ENCODE measurements at regions not wholly inside any gene's neighbourhood (a gene's known extent, or its start where the extent isn't known, plus 50 kb on each side); places are given as distances from the start of the nearest gene placed in this dataset.

GRCh38 chr1:42085596-42085995 is 67.6 kb upstream of the GUCA2B start:
- H3K9me2 ChIP-seq (ENCODE audit: low read depth, low read length): no peaks in the 10 kb centered on the region
- no peaks in the 10 kb centered on the region for H3K79me2 ChIP-seq (ENCODE audit: insufficient read depth, low read length)
- no peaks in the 10 kb centered on the region for H3K4me1 ChIP-seq (ENCODE audit: insufficient read depth, low read length, severe bottlenecking)
- H3K4me3 ChIP-seq (ENCODE audit: low read depth, low read length, poor library complexity, severe bottlenecking): no peak overlapping the region
- H4K20me1 ChIP-seq (ENCODE audit: insufficient read depth, low read length): no peaks in the 10 kb centered on the region
- H2AFZ ChIP-seq (ENCODE audit: low read length): no peak overlapping the region
- no peak overlapping the region for H3K27ac ChIP-seq (ENCODE audit: low read depth, low read length, poor library complexity, severe bottlenecking)
- H3K27me3 ChIP-seq (ENCODE audit: insufficient read depth, low read length): no peaks in the 10 kb centered on the region; the same call in 1 of the 2 replicates
- no peaks in the 10 kb centered on the region for H3F3A ChIP-seq (ENCODE audit: insufficient read depth, low read length)
- TF ChIP-seq, protein P1, sequence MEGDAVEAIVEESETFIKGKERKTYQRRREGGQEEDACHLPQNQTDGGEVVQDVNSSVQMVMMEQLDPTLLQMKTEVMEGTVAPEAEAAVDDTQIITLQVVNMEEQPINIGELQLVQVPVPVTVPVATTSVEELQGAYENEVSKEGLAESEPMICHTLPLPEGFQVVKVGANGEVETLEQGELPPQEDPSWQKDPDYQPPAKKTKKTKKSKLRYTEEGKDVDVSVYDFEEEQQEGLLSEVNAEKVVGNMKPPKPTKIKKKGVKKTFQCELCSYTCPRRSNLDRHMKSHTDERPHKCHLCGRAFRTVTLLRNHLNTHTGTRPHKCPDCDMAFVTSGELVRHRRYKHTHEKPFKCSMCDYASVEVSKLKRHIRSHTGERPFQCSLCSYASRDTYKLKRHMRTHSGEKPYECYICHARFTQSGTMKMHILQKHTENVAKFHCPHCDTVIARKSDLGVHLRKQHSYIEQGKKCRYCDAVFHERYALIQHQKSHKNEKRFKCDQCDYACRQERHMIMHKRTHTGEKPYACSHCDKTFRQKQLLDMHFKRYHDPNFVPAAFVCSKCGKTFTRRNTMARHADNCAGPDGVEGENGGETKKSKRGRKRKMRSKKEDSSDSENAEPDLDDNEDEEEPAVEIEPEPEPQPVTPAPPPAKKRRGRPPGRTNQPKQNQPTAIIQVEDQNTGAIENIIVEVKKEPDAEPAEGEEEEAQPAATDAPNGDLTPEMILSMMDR (IDR thresholded peaks at IDR 0.05; ENCODE audit: low read length): no peak
- TF ChIP-seq EZH2 (IDR thresholded peaks at IDR 0.05; ENCODE audit: borderline replicate concordance, low read length): no peak
- no peaks in the 10 kb centered on the region for H3K9me3 ChIP-seq (ENCODE audit: low read length)
- H3K36me3 ChIP-seq (ENCODE audit: insufficient read depth, low read length): no peaks in the 10 kb centered on the region
- H3K4me2 ChIP-seq (ENCODE audit: low read length): no peak overlapping the region
- H3K9ac ChIP-seq (ENCODE audit: low read length): no peak overlapping the region

DNA sequence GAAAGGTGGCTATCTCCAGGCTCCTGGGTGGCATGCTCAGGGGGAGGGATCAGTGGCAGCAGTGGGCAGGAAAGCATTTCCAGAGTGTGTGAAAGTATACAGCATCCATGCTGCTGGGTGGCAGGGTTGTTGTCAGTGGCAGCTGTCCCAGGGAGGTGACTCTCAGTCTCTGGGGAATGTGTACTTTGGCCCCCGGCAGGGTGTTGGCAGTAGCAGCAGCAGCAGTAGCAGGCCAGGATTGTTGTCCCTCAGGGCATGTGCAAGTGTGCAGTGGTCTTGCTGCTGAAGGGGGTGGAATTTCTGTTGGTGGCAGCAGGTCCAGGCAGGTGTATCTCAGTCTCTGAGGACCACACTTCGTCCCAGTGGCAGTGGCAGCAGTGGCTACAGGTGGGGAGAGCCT is 71.7 kb upstream of the GUCA2B start:
- H3K9me2 ChIP-seq (ENCODE audit: low read depth, low read length): no peaks in the 10 kb centered on the region
- no peaks in the 10 kb centered on the region for H3K9me3 ChIP-seq (ENCODE audit: low read length)
- no peak overlapping the region for H3K4me2 ChIP-seq (ENCODE audit: low read length)
- no peaks in the 10 kb centered on the region for H3F3A ChIP-seq (ENCODE audit: insufficient read depth, low read length)
- H3K36me3 ChIP-seq (ENCODE audit: insufficient read depth, low read length): no peaks in the 10 kb centered on the region
- TF ChIP-seq EZH2 (IDR thresholded peaks at IDR 0.05; ENCODE audit: borderline replicate concordance, low read length): no peak
- TF ChIP-seq, protein P1 (IDR thresholded peaks at IDR 0.05; ENCODE audit: low read length): no peak
- no peaks in the 10 kb centered on the region for H3K79me2 ChIP-seq (ENCODE audit: insufficient read depth, low read length)
- H3K27me3 ChIP-seq (ENCODE audit: insufficient read depth, low read length): no peaks in the 10 kb centered on the region; the same call in 1 of the 2 replicates
- H3K9ac ChIP-seq (ENCODE audit: low read length): no peak overlapping the region
- no peaks in the 10 kb centered on the region for H4K20me1 ChIP-seq (ENCODE audit: insufficient read depth, low read length)
- H3K4me1 ChIP-seq (ENCODE audit: insufficient read depth, low read length, severe bottlenecking): no peaks in the 10 kb centered on the region
- H3K4me3 ChIP-seq (ENCODE audit: low read depth, low read length, poor library complexity, severe bottlenecking): no peak overlapping the region
- no peak overlapping the region for H2AFZ ChIP-seq (ENCODE audit: low read length)
- no peak overlapping the region for H3K27ac ChIP-seq (ENCODE audit: low read depth, low read length, poor library complexity, severe bottlenecking)

DNA sequence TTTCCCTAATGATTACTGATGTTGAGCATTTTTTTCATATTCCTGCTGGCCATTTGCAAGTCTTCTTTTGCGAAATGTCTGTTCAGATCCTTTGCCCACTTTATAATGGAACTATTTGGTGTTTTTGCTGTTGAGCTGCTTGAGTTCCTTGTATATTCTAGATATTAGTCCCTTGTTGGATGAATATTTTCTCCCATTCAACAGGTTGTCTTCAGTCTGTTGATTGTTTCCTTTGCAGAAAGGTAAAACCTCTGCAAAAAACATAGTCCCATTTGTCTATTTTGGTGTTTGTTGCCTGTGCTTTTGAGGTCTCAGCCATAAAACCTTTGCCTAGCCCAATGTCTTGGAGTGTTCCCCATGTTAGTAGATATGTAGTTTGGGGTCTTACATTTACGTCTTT is 78.0 kb upstream of the GUCA2B start:
- Histone ChIP-seq H3K27me3 (ENCODE audit: insufficient read depth, low read length) (no peaks in the 10 kb centered on the region), H3K79me2 (ENCODE audit: insufficient read depth, low read length) (no peaks in the 10 kb centered on the region), H2AFZ (ENCODE audit: low read length) (no peak overlapping the region), H3K9me2 (ENCODE audit: low read depth, low read length) (no peaks in the 10 kb centered on the region), H3K36me3 (ENCODE audit: insufficient read depth, low read length) (no peaks in the 10 kb centered on the region), H3K4me2 (ENCODE audit: low read length) (no peak overlapping the region), H3K9ac (ENCODE audit: low read length) (no peak overlapping the region), H3F3A (ENCODE audit: insufficient read depth, low read length) (no peaks in the 10 kb centered on the region), H3K4me1 (ENCODE audit: insufficient read depth, low read length, severe bottlenecking) (no peaks in the 10 kb centered on the region), H3K4me3 (ENCODE audit: low read depth, low read length, poor library complexity, severe bottlenecking) (no peak overlapping the region), H3K27ac (ENCODE audit: low read depth, low read length, poor library complexity, severe bottlenecking) (no peak overlapping the region), H4K20me1 (ENCODE audit: insufficient read depth, low read length) (no peaks in the 10 kb centered on the region), H3K9me3 (ENCODE audit: low read length) (no peaks in the 10 kb centered on the region)
- TF ChIP-seq, protein P1 (IDR thresholded peaks at IDR 0.05; ENCODE audit: low read length): no peak
- no peak for TF ChIP-seq EZH2 (IDR thresholded peaks at IDR 0.05; ENCODE audit: borderline replicate concordance, low read length)
